ENCODE measurements at regions not wholly inside any gene's neighbourhood (a gene's known extent, or its start where the extent isn't known, plus 50 kb on each side); places are given as distances from the start of the nearest gene placed in this dataset.
"Not testable (repeated sequence)": the region's sequence is repeated elsewhere in the genome, so short reads cannot be mapped to it uniquely, and the experiment has no call there.

DNA sequence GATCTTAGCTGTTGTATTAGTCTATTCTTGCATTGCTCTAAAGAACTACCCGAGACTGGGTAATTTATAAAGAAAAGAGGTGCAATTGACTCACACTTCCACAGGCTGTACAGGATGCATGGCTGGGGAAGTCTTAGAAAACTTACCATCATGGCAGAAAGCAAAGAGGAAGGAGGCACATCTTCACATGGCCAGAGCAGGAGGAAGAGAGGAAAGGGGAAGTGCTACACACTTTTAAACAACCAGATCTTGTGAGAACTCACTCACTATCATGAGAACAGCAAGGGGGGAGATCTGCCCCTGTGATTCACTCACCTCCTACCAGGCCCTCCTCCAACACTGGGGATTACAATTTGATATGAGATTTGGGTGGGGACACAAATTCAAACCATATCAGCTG, 494.2 kb upstream of the CCDC196 start:
- TF ChIP-seq POLR2A, POLR2AphosphoS5 (IDR thresholded peaks at IDR 0.05): not testable (repeated sequence)
- TF ChIP-seq, protein P1, sequence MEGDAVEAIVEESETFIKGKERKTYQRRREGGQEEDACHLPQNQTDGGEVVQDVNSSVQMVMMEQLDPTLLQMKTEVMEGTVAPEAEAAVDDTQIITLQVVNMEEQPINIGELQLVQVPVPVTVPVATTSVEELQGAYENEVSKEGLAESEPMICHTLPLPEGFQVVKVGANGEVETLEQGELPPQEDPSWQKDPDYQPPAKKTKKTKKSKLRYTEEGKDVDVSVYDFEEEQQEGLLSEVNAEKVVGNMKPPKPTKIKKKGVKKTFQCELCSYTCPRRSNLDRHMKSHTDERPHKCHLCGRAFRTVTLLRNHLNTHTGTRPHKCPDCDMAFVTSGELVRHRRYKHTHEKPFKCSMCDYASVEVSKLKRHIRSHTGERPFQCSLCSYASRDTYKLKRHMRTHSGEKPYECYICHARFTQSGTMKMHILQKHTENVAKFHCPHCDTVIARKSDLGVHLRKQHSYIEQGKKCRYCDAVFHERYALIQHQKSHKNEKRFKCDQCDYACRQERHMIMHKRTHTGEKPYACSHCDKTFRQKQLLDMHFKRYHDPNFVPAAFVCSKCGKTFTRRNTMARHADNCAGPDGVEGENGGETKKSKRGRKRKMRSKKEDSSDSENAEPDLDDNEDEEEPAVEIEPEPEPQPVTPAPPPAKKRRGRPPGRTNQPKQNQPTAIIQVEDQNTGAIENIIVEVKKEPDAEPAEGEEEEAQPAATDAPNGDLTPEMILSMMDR (IDR thresholded peaks at IDR 0.05): not testable (repeated sequence)
